ENCODE measurements at regions not wholly inside any gene's neighbourhood (a gene's known extent, or its start where the extent isn't known, plus 50 kb on each side); places are given as distances from the start of the nearest gene placed in this dataset.
"Not testable (repeated sequence)": the region's sequence is repeated elsewhere in the genome, so short reads cannot be mapped to it uniquely, and the experiment has no call there.

- DNase-seq = no peak
Measured at GRCh38 chr16:76612497-76612896, 335.3 kb downstream of the CNTNAP4 start.

DNA sequence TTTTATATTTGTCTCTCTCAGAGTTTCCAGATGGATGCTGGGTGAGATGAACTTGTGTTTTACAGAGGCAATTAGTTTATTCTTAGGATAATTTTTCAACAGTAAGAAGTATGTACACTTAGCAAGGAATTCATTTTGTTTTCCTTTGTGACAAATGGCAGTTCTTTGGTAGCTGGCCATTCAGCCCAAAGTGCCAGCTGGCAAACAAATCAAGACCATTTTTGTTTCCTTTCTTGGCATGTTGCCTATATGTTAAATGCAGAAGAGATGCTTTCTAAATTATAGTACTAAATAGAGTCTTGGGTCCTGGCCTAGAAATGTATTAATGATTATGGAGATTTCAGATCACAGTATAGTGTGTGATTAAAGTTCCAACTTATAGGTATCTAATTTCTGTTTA lies 337.1 kb downstream of the CNTNAP4 start:
- DNase-seq = no peak

- no peak for DNase-seq
Measured at GRCh38 chr16:76622876-76623275, 345.7 kb downstream of the CNTNAP4 start.

GRCh38 chr16:76634847-76635697 lies 357.9 kb downstream of the CNTNAP4 start:
- no peak for DNase-seq

- peak; percentile 3 for DNase-seq
Measured at GRCh38 chr16:76639685-76640289, 362.6 kb downstream of the CNTNAP4 start.

- DNase-seq = no peak
Measured at GRCh38 chr16:76650582-76650981, 373.4 kb downstream of the CNTNAP4 start.

- DNase-seq = no peak
Measured at GRCh38 chr16:76653390-76654026, 376.3 kb downstream of the CNTNAP4 start.

GRCh38 chr16:76654088-76654820 lies 377.1 kb downstream of the CNTNAP4 start:
- no peak for DNase-seq

DNA sequence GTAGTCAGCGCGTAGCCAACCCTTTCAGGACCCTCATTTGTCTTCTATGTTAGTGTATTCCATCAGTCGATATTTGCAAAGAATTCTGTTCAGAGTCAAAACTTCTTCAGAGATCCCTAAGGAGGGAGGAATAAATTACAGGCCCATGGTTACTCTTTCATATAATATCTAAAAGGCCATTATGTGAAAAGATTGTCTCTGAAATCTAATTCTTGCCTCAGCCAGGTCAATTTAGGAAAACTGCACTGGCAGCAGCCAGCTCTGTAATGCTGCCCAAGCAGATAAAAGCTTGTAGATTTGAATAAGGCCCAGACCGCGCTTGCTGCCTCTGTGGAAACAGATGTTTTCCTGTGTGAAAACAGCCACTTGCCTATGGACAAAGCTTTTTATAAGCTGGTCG lies 379.8 kb downstream of the CNTNAP4 start:
- DNase-seq = no peak

DNA sequence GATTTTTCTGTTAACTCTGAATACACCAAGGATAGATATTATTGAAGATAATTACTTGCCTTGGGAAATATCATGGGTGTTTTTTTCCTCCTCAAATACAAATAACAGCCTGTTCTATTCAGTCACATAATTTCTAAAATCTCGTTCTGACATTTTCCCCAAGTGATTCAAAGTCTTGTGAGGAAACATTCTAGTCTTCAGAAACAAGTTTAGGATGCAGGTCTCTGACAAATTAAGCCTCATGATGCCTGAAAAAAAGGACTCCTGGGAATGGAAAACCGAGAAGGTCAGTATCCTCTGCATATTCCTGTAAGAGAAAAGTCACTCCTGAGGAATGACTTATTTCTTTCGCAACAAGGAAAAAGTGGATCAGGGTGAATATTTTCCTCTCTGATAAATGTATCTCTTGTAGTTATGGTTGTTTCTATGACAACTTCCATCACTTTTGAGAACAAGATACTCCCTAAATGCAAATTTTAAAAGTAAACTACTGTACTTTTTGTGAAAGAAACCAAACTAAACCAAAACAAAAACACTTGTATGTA lies 384.6 kb downstream of the CNTNAP4 start:
- DNase-seq = no peak

DNA sequence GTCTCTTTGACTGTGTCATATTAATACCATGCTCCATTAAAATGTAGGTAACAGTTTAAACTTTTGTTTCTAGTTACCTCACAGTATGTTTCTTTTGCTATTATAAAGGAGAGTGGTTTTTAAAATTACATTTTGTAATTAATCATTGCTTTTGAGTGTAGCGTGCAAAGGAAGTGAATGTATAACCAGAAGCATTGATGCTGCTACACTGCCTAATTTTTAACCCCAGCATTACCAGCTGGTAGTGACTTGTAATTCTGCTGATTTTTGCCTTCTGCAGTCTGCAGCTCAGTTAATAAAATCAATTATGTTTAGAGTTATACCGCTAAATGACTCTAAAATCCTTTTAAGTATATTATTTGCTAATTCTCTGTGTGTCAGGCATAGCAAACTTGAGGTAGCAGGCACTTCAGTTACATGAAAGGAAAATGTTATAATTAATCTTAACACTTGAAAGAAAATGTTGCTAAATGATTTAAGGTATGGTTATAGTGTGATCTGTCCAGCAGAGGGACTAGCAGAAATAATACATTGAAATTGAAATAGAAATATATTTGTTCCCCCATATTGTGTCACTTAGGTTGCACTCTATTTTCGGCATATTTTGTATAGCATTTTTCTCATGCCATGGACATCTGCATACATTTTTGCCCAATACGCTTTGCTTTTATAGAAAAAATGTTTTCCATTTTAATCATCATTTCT lies 388.5 kb downstream of the CNTNAP4 start:
- no peak for DNase-seq

DNA sequence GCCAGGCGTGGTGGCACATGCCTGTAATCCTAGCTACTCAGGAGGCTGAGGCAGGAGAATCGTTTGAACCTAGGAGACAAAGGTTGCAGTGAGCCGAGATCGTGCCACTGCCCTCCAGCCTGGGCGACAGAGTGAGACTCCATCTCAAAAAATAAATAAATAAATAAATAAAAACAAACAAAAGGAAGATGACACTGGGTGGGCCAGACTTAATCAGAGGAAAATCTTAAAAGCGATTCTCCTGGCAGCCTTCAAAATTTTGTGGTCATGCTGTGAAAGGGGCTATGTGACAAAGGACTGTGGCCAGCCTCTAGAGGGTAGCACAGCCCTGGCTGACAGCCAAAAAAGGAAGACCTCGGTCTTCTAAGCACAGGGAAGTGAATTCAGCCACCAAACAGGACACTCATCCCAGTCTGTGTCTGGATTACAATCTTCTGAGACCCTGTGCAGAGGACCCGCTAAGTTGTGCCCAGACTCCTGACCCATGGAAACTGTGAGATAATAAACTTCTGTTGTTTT lies 391.1 kb downstream of the CNTNAP4 start:
- no peak for DNase-seq

DNA sequence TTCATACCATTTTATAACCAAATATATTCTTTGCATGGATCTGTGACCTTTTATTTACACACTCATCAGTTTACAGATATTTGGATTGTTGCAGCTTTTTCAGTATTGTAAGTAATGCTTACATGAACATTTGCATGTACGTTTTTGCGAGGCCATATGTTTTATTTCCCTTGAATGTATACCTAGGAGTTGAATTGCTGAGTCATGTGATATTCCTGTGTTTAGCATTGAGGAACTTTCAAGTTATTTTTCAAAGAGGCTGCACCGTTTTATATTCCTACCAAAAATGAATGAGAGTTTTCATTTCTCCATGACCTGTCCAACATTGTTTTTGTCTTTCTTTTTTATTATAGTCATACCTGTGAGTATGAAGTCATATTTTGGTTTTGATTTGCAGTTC lies 392.1 kb downstream of the CNTNAP4 start:
- no peak for DNase-seq

DNA sequence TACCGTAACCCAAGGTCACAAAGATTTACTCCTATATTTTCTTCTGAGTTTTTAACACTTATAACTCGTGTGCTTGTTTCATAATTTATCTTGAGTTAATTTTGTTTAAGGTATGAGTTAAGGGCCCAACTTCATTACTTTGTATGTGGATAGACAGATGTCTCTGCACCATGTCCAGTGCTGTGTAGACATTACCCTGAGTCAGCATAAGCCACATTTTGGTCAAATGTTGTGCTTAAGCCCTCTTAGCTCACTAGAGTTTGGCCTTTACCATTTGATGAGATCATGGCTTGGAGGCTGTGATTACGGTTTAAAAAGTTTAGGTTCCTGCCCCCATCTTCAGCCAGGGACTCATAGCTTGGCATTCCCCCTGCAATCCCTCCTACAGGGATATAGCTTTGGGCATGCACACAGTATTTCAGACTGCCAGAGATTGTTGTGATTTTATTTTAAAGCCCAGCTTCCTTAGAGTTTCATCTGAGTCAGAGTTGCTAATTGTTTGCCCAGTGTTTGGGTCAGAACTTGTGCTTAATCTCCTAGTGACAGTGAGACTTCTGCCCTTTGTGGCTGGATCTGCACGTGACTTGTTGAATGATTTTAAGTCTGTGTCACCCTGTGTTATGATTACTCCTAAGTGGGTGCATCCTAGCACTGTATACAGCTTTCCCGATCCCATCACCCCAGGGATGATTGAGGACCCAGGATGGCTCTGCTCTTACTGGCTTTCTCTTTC lies 393.1 kb downstream of the CNTNAP4 start:
- no peak for DNase-seq

DNA sequence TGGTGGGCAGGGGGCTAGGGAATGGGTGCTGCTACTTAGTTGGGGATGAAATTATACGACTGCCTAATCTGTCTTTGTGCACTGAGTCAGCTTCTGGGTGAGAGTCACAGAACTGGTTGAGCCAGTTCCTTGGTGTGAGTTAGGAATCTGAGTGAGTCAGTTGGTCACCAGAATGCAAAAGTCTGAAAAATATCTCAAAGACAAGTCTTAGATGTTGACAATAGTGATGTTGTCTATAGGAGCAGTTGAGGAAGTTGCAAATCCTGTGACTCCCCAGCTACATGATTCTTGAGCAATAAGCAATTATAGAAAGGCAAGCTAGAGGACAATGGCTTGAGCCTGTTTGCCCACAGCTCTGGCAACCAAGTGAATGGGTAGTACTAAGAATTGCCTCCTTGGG lies 399.2 kb downstream of the CNTNAP4 start:
- no peak for DNase-seq

- DNase-seq = no peak
Measured at GRCh38 chr16:76681296-76681695, 404.1 kb downstream of the CNTNAP4 start.

GRCh38 chr16:76683051-76683450 lies 405.9 kb downstream of the CNTNAP4 start:
- no peak for DNase-seq

DNA sequence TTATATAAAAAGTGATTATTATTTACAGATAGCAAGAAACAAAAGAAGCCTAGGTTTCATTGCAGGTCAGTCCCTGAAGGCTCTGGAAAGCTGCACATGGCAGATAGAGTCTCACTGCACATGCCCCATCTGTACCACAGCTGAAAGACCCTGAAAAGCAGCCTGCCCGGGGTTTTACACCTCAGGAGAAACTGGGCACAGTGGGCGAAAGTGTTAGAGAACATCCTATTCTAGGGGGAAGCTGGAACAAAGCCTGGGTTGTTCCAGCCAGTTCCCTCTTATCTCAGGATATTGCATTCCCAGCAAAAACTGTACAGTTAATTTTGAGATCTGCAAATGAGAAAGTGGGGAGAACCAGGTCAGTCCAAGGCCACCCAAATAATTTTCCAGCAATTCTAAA lies 419.7 kb downstream of the CNTNAP4 start:
- DNase-seq = no peak

DNA sequence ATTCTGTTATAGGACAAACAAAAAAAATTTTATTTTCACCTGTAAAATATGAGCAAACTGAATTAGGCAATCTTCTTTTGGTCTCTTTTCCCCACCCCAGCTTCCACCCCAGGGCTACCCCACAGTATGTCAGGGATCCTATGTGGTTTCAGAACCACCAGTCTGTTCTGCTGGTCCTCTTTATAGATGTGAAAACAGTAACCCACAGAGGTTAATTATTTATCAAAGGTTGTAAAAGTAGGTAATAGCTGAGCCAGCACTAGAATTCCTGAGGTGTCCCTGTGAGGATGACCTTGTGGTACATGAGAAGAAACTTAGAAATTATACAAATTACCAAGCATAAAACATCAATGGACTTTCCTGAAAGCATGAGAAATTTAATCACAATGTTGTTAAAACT lies 428.7 kb downstream of the CNTNAP4 start:
- DNase-seq = no peak

DNA sequence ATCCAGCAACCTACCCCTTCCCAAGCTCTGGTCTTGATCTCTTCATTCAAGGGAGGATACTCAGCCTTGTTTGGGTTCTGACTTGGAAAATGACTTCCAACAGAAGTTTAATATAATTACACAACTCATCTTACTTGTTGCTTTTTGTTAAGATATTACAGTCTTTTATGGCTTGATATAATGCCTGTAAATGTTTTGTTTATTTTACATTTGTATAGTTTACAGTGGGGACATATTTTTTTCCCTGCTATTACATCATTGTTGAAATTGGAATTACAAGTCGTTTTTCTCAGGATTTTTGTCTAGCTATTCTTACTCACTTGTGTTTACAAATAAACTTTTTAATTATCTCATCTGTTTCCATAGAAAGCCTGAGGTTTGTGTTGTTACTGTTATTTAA lies 436.0 kb downstream of the CNTNAP4 start:
- no peak for DNase-seq

- not testable (repeated sequence) for DNase-seq
Measured at GRCh38 chr16:76716251-76716650, 439.1 kb downstream of the CNTNAP4 start.

Data from activated CD4-positive, alpha-beta T cell treated with anti-CD3 and anti-CD28 coated beads for 48 hours (primary cell).